ENCODE measurements at regions not wholly inside any gene's neighbourhood (a gene's known extent, or its start where the extent isn't known, plus 50 kb on each side); places are given as distances from the start of the nearest gene placed in this dataset.

GRCh38 chr7:55275291-55276200 is 89.6 kb upstream of the LANCL2 start:
- Histone ChIP-seq H3K4me1 (peaks cover 0 to 5% (median 0%) of the 10 kb centered on the region in 6 donors), H3K4me3 (no peak overlapping the region), H3K9me3 (no peaks in the 10 kb centered on the region), H3K27ac (no peak overlapping the region), H3K36me3 (no peaks in the 10 kb centered on the region), H3K27me3 (replicated peaks in 1 of 7) (peaks cover 0 to 22% (median 0%) of the 10 kb centered on the region in 7 donors)
- 66 to 78% (median 74%) methylated on average over 8 to 9 of the region's 9 CpGs for WGBS, 5 donors
- intact Hi-C loops (cut with DNase I; ENCODE audit: low total_unique reads), result no loop called here
- no peak for DNase-seq
- TF ChIP-seq POLR2AphosphoS5 (IDR thresholded peaks at IDR 0.05), result no peak
- no peak for TF ChIP-seq CTCF (IDR thresholded peaks at IDR 0.05 in 8 of 11, conservative IDR thresholded peaks at IDR 0.05 in 3 of 11)
- TF ChIP-seq POLR2A (IDR thresholded peaks at IDR 0.05), result no peak

- intact Hi-C loops (cut with DNase I; ENCODE audit: low total_unique reads), result no loop called here
- Histone ChIP-seq H3K27ac (no peak overlapping the region), H3K27me3 (replicated peaks in 1 of 7) (peaks cover 0 to 15% (median 0%) of the 10 kb centered on the region in 7 donors), H3K36me3 (no peaks in the 10 kb centered on the region), H3K4me3 (no peak overlapping the region), H3K4me1 (peaks cover 0 to 5% (median 0%) of the 10 kb centered on the region in 6 donors), H3K9me3 (no peaks in the 10 kb centered on the region)
- WGBS, 5 donors, result 83 to 86% (median 85%) methylated on average over 8 to 9 of the region's 9 CpGs
- TF ChIP-seq POLR2AphosphoS5 (IDR thresholded peaks at IDR 0.05), result no peak
- no peak for DNase-seq
These were observed 88.4 kb upstream of the LANCL2 start for GRCh38 chr7:55276572-55277295.

- no peaks in the 10 kb centered on the region for H3K36me3 ChIP-seq
- peaks cover 0 to 6% (median 0%) of the 10 kb centered on the region in 7 donors for H3K27me3 ChIP-seq (replicated peaks in 1 of 7)
- no peak for DNase-seq
- H3K9me3 ChIP-seq, result no peaks in the 10 kb centered on the region
- no peak for TF ChIP-seq CTCF (IDR thresholded peaks at IDR 0.05 in 8 of 11, conservative IDR thresholded peaks at IDR 0.05 in 3 of 11)
- TF ChIP-seq POLR2AphosphoS5 (IDR thresholded peaks at IDR 0.05), result no peak
- H3K27ac ChIP-seq, result no peak overlapping the region
- WGBS, 5 donors, result 71 to 85% (median 76%) methylated on average over 6 of the region's 6 CpGs
- no peak overlapping the region for H3K4me3 ChIP-seq
- peaks cover 0 to 5% (median 0%) of the 10 kb centered on the region in 6 donors for H3K4me1 ChIP-seq
- intact Hi-C loops (cut with DNase I; ENCODE audit: low total_unique reads), result no loop called here
These were observed 87.2 kb upstream of the LANCL2 start for GRCh38 chr7:55277916-55278315.

- TF ChIP-seq CTCF (IDR thresholded peaks at IDR 0.05 in 8 of 11, conservative IDR thresholded peaks at IDR 0.05 in 3 of 11), result no peak
- no peak for TF ChIP-seq POLR2A (IDR thresholded peaks at IDR 0.05)
- intact Hi-C loops (cut with DNase I; ENCODE audit: low total_unique reads), result no loop called here
- 82 to 89% (median 82%) methylated on average over 9 of the region's 9 CpGs for WGBS, 5 donors
- H3K4me1 ChIP-seq, result peaks cover 0 to 5% (median 0%) of the 10 kb centered on the region in 6 donors
- H3K9me3 ChIP-seq, result no peaks in the 10 kb centered on the region
- no peak for DNase-seq
- H3K27ac ChIP-seq, result no peak overlapping the region
- H3K36me3 ChIP-seq, result no peaks in the 10 kb centered on the region
- H3K4me3 ChIP-seq, result no peak overlapping the region
- H3K27me3 ChIP-seq (replicated peaks in 1 of 7), result peaks cover 0 to 6% (median 0%) of the 10 kb centered on the region in 7 donors
These were observed 86.8 kb upstream of the LANCL2 start for GRCh38 chr7:55278321-55278720.

All from spleen (tissue), 11 donors.